GM21447 (cell line): ENCODE measurements at regions not wholly inside any gene's neighbourhood (a gene's known extent, or its start where the extent isn't known, plus 50 kb on each side); places are given as distances from the start of the nearest gene placed in this dataset.

Source experiments
- ATAC-seq: cut with Tn5 transposase; IDR thresholded peaks from one replicate; pipeline ENCODE4 v1.9.1; 2021; ENCODE audit not compliant: unreplicated experiment

- ATAC-seq: no peak
These were observed 286.2 kb upstream of the STT3B start for GRCh38 chr3:31246293-31247062.

GRCh38 chr3:31247063-31247447, 285.7 kb upstream of the STT3B start:
- ATAC-seq: no peak

- ATAC-seq: peak; percentile 59
These were observed 284.7 kb upstream of the STT3B start for GRCh38 chr3:31247850-31248562.

- no peak for ATAC-seq
These were observed 284.1 kb upstream of the STT3B start for GRCh38 chr3:31248563-31248992.

DNA sequence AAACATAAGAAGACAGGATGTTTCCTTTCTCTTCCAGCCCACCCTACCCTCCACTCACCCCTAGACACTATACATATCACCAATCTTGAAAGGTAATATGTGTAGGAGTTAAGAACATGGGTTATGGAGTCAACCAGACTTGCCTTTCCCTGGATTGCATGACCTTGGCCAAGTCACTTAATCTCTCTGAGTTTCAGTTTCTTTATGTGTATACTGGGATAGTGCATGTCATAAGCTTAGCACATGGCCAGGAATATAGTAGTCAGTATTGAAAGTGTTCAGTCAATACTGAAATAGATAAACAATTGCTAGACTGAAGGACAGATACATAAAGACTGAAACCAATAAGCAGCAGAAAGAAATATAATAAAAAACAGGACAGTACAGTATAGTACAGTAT, 283.2 kb upstream of the STT3B start:
- ATAC-seq: no peak

GRCh38 chr3:31250116-31250777, 282.5 kb upstream of the STT3B start:
- ATAC-seq: no peak

DNA sequence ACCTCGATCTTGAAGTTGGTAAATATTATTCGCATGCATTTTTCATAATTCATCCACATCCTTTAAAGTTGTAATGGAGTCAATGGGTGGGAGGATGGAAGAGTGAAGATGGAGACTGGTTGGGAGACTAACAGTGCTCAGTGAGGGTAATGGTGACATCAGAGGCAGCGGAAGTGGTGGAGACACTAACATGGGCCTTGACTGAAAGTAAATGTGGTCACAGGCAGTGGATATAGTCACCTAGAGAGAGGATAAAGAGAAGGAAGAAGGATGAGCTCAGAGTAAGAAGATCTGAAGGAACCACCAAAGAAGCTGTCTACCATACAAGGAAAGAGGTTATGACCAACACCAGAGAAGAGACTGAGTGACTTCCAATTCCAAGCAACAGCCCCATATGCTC, 281.6 kb upstream of the STT3B start:
- no peak for ATAC-seq

DNA sequence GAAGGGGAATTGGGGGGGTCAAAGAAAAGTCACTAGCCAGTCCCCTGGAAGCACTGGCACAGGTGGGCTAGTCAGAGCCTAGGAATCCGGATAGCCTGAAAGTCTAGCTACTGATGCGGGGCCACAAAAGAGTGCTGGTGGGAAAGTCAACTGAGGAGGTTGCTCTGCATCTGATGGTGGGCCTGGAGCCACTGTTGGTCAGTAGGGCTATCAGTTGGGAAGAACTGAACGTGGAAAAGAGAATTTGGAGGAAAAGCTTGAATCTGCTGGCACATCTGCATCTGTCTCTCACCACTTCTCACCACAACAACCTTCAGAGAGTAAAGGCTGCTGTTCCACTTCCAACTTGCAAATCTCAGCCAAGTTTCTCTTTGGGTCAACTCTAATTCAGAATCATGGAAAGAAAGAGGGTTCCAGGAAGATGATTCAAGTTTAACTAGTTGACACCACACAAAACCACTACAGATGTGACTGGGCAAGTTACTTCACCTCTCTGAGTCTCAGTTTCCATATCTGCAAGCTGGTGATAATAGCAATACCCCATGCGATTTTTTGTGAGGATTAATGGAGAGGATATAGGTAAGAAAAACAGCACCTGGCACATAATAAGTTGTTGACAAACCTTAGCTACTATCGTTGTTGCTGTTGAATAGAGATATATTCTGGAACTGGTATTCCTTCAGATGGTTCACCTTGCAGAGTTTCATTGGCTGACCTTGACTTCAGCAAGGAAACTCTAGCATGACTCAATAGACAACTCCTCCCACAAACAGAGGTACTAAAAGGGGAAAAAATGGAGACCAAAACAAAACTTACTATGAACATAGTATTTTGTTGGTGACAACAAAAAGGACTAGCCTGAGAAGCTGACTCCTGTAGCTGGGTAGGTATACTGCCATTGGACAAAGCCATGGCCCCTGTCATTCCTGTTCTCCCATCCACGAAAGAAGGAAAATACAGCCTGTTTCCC, 280.2 kb upstream of the STT3B start:
- peak; percentile 35 for ATAC-seq

DNA sequence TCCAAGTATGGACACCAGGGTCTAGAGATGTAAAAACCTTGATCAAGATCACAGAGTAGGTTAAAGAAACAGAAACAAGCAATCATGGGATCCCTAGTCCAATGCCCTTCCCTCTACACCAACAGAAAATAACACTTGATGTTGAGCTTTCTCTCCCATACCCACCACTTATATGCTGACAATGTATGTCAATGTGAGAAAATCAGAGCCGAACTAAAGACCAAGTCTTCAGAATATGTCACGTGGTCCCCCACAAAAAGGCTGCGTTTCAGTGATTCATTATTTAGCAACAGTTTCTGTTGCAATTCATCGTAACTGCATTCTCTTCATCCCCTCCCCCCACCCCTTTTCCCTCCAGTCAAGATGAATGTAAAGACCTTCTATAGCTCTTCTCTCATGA, 278.9 kb upstream of the STT3B start:
- no peak for ATAC-seq

GRCh38 chr3:31254483-31254882, 278.2 kb upstream of the STT3B start:
- ATAC-seq: no peak

DNA sequence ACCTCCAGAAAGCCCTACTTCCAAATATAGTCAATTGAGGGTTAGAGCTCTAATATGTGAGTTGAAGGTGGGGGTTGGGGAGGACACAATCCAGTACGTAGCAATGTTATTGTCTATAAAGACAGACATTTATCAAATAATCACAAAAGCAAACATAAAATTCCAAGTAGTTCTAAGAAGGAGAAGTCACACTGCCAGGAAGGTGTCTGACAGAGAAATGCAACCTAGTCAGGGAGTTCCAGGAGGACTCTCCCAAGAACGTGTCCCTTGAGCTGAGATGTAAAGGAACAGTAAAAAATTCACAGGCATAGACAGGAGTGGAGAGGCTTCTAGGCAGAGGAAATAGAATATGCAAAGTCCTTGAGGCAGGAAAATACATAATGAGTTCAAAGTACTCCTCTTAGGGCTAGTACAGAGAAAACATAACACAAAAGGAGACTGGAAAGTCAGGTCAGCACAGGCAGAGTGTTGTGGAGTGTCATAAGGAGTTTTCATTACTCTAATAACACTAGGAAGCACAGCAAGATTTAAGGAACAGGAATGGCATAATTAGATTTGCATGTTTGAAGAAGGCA, 277.6 kb upstream of the STT3B start:
- no peak for ATAC-seq

DNA sequence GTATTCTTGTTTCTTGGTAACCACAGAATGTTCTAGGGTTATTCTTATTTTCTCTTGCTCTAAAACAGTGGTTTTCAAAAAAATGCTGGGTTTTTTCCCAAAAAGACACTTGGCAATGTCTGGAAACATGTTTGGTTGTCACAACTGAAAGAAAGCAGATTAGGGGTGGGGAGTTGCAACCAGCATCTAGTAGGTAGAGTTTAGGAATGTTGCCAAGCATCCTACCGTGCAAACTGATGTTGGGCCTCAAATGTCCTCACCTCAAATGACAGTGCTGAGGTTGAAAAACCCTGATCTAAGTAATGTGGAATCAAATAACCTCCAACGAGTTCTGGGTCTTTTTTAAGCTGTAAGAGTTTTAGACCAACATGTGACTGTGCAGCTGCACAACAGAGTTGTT, 270.5 kb upstream of the STT3B start:
- no peak for ATAC-seq

DNA sequence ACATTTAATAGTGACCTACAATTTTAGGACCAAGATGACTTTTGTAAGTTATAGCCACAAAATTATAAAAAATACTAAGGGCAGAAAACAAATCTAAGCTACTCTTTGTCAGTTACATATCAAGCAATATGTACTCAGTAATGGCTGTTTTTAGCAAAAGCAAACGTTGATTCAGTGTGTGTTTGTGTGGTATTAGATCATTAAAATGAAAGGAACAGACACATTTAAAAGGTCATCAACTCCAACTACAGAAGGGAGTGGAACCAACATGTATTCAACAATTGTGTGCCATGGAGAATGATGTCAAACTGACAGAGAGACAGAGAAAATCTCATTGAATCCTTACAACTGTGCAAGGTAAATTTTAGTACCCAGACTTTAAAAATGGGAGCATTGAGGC, 268.8 kb upstream of the STT3B start:
- no peak for ATAC-seq

DNA sequence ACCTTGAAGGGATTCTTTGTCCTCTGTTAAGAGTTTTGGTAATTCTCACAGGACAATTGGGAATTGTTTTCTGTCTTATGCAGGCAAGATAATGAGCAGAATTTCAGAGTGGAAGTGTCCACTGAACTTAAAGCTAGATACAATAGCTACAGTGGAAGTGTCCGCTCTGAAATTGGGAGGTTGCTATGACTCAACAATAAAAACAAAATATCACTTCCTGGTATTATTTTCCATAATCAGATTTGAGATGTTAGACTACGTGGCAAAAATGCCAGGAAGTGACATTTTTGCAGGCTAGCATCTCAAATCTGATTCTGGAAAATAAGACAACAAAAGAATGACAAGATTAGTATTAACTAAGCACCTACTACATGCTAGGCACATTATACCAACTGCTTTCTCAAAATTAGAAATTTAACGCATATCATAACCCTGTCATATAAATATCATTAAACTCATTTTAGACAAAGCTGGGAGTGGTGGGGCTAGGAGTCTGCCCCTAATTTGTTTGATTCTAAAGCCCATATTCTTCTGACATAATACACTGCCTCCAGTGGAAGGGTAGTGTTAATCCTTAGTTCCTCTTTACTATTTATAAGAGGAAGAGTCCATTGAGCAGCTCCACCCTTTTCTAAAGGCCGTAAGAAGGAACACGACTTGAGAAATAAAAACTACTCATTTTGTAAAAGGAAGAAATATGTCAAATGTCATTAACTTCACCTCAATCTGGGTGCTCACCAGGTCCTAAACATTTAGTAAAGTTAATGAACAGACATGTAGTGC, 266.9 kb upstream of the STT3B start:
- no peak for ATAC-seq

GRCh38 chr3:31268868-31269267, 263.9 kb upstream of the STT3B start:
- no peak for ATAC-seq

- ATAC-seq: no peak
These were observed 262.7 kb upstream of the STT3B start for GRCh38 chr3:31270010-31270409.

- no peak for ATAC-seq
These were observed 258.2 kb upstream of the STT3B start for GRCh38 chr3:31274326-31275024.

DNA sequence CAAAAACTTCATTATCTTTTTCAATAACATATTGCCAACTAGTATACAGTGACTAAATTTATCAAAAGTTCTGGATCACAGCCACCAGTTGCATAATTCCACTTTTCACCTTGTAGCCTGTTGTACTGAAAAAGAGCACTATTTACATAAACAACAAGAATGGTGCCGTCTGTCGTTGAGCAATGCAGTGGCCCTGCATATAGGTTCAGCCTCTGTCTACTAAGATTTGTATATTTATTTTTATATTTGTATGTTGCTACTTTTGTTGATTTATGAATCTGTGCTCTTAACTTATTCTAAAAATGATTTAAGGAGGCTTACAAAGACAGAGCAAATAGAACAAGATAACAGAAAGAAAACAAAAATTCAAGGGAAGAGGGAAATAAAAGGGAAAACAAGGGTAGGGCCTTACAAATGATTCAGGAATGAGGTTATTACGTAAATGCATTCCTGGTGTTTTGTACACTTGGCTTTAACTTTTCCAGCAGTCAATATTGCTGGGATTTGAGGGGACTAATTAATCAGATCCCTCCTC, 257.6 kb upstream of the STT3B start:
- ATAC-seq: no peak

DNA sequence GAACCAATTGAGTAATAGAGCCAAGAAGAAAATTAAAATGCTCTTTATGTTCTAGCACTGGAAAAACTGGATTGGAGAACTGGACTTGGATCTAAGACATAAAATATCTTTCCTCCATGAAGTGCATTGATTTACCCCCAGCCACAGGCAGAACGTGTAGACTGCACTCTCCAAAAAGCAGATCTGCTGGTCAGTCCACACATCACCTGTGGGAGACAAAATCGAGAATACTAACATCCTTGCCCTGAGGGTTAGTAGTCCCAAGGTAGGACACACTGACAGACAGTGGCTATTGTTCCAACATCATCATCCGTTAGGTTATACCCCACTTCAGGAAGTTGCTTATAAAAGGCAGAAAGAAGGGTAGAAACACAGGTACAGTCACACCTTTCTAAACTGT, 257.1 kb upstream of the STT3B start:
- ATAC-seq: no peak
